Activated naive CD8-positive, alpha-beta T cell treated with anti-CD3 and anti-CD28 coated beads, Interleukin-2, amount 10 ng/mL, durations not matched to agents 7 days and 5 days (primary cell): ENCODE measurements at regions not wholly inside any gene's neighbourhood (a gene's known extent, or its start where the extent isn't known, plus 50 kb on each side); places are given as distances from the start of the nearest gene placed in this dataset.

Source experiments
- ATAC-seq: fragments of 150-1000 bp; cut with Tn5 transposase; one replicate; pipeline ENCODE4 v1.10.0; 2021; ENCODE audit warnings: low read depth, moderate library complexity
- POLR2A ChIA-PET: fragments of 350-600 bp; sonication (Branson Sonifier 250); formaldehyde crosslinking; loops from one replicate; lab custom pipeline; 2021; ENCODE audit warnings: antibody characterized with exemption; lab: Charles Lee
- DNase-seq: peaks from one replicate; pipeline ENCODE4 v3.0.0; 2021
- H3K27ac Mint-ChIP-seq: one replicate; pipeline ENCODE4 v1.8.0; 2022; ENCODE audit warnings: mild to moderate bottlenecking, mixed read lengths
- H3K27me3 Mint-ChIP-seq: one replicate; pipeline ENCODE4 v1.8.0; 2022; ENCODE audit warnings: mild to moderate bottlenecking, moderate library complexity, mixed read lengths
- H3K36me3 Mint-ChIP-seq: one replicate; pipeline ENCODE4 v1.8.0; 2021; ENCODE audit warnings: mild to moderate bottlenecking, mixed read lengths
- H3K4me1 Mint-ChIP-seq: one replicate; pipeline ENCODE4 v1.8.0; 2021; ENCODE audit warnings: mixed read lengths
- H3K4me3 Mint-ChIP-seq: one replicate; pipeline ENCODE4 v1.8.0; 2022; ENCODE audit warnings: mild to moderate bottlenecking, moderate library complexity, mixed read lengths
- H3K9me3 Mint-ChIP-seq: one replicate; pipeline ENCODE4 v1.8.0; 2021; ENCODE audit warnings: mixed read lengths

DNA sequence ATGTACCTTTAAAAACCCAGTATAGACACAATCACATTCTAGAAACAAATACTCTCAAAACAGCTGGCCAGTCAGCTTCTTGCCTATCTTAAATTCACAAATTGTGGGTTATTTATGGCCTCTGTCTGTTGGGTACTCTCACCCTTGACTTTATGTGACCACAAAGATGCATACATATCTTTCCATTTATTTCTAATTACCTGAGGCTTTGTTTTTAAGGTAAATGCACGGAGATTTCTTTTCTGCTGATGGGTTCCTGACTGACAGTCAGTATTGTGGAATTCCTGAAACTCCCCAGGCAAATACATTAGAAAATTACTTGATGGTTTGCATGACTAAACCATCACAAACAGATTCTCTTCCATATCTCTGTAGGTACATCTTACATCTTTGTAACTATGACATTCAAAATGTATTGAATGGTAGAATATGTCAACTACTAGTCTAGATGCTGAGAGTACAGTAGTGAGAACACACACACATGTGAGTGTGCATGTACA lies 107.7 kb downstream of the EDEM1 start:
- H3K4me1 Mint-ChIP-seq = peaks cover 2% of the 10 kb centered on the region

DNA sequence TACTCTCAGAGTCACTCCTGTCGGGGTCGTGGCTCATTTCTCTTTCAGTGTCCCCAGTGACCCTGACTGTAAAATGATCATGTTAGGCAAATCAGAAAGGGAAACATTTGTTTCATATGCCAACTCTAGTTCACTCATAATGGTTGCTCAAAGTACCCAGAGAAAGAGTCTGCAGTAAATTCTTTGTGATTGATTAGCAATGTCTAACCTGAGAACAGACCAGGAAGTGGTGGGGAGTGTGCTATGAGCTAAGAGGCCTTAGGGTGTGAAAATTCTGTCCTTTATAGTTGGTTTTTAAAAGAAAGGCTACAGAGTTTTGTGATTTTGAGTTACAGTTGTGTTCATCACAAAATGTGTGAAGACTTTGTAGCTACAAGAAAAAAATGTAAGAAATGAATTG lies 108.9 kb downstream of the EDEM1 start:
- H3K9me3 Mint-ChIP-seq = no peaks in the 10 kb centered on the region
- POLR2A ChIA-PET = no interaction called here
- no peaks in the 10 kb centered on the region for H3K36me3 Mint-ChIP-seq
- H3K4me3 Mint-ChIP-seq = no peak overlapping the region
- ATAC-seq (no peak), DNase-seq (no peak)
- H3K27ac Mint-ChIP-seq = no peak overlapping the region
- H3K27me3 Mint-ChIP-seq = no peaks in the 10 kb centered on the region
- peaks cover 2% of the 10 kb centered on the region for H3K4me1 Mint-ChIP-seq

More for the DNA sequence above, 107.7 kb downstream of the EDEM1 start:
- DNase-seq (no peak), ATAC-seq (no peak)
- Mint-ChIP-seq H3K4me3 (no peak overlapping the region), H3K27ac (no peak overlapping the region), H3K27me3 (no peaks in the 10 kb centered on the region), H3K9me3 (no peaks in the 10 kb centered on the region), H3K36me3 (no peaks in the 10 kb centered on the region)
- POLR2A ChIA-PET = no interaction called here

DNA sequence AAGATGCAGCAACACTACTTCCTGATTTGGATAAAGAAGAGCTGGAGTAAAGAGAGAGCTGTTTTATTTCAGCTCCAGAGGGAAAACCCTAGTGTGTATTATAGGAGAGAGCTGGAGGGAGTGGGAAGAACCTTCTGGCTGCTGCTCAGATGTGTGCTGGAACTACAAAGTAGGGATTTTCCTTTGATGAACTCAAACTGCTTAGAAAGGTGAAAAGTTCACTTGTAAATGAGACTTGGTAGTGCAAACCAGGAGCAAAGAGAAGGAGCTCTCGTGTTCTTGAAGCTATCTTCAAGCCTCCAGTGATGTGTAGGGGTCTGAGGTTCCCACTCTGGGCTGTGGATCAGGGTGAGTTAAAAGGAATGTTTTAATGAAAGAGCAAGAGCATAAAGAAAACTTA lies 110.4 kb downstream of the EDEM1 start:
- H3K4me3 Mint-ChIP-seq = no peak overlapping the region
- H3K27me3 Mint-ChIP-seq = no peaks in the 10 kb centered on the region
- H3K36me3 Mint-ChIP-seq = no peaks in the 10 kb centered on the region
- DNase-seq = no peak
- H3K9me3 Mint-ChIP-seq = no peaks in the 10 kb centered on the region
- H3K4me1 Mint-ChIP-seq = peaks cover 2% of the 10 kb centered on the region
- no peak overlapping the region for H3K27ac Mint-ChIP-seq
- POLR2A ChIA-PET = no interaction called here
- no peak for ATAC-seq

DNA sequence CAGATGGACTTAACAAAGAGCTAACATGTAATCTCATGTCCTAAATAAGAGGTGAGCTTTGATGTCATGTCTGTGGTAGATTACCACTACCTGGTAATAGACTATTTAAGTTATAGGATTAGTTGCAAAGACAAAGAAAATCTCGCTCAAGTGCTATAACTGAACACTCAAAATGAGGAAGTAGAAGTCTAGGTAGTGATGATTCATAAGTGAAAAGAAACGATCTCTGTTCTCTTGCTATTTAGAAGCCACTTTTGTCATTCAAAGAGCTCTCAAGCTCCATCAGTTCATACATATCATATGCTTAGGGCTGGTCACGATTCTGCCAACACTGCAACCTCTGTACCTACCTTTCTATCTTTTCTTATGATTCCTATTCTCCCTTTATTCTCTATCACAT lies 110.9 kb downstream of the EDEM1 start:
- Mint-ChIP-seq H3K27ac (no peak overlapping the region), H3K4me1 (peaks cover 2% of the 10 kb centered on the region), H3K9me3 (no peaks in the 10 kb centered on the region), H3K4me3 (no peak overlapping the region), H3K27me3 (no peaks in the 10 kb centered on the region), H3K36me3 (no peaks in the 10 kb centered on the region)
- DNase-seq (no peak), ATAC-seq (no peak)
- POLR2A ChIA-PET = no interaction called here

DNA sequence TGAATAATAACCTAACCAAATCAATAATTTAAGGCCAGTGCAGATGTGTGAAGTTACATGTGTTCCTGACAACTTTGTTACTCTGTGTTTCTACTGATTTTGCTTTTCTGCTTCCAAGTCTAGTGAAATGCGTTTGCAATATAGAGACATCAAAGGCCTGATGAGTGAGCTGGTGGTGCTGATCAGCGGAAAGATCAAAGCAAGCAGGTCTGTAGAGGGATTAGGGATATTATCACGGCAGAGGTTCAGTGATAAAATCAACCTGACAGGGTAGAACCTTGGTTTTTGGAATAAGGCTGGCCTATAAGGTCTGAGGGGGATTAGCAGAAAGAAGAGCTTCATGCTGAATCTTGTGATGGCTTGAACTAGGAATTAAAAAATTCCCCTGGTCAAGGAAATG lies 111.7 kb downstream of the EDEM1 start:
- H3K4me1 Mint-ChIP-seq = peaks cover 2% of the 10 kb centered on the region
- H3K9me3 Mint-ChIP-seq = no peaks in the 10 kb centered on the region

DNA sequence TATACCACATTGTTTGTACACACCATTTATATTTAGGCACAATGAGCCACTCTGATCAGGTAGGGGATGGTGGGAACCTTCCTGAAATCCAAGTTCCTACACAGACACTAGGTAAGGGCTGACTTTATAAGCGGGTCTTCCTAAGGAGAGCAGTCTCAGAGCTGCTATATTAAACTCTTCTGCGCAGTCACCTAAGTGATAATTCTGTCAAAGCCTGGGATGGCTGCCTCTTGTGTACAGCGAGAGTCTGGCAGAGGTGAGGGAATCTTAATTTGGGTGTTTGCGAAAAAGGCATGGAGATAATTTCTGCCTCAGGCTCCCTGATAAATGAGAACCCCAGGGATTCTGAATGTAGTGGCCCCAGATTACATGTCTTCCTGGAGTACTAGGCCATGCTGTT lies 113.1 kb downstream of the EDEM1 start:
- Mint-ChIP-seq H3K4me3 (no peak overlapping the region), H3K9me3 (no peaks in the 10 kb centered on the region)

More for the DNA sequence above, 111.7 kb downstream of the EDEM1 start:
- POLR2A ChIA-PET = no interaction called here
- H3K27ac Mint-ChIP-seq = no peak overlapping the region
- H3K27me3 Mint-ChIP-seq = no peaks in the 10 kb centered on the region
- ATAC-seq (no peak), DNase-seq (no peak)
- H3K4me3 Mint-ChIP-seq = no peak overlapping the region
- H3K36me3 Mint-ChIP-seq = no peaks in the 10 kb centered on the region

DNA sequence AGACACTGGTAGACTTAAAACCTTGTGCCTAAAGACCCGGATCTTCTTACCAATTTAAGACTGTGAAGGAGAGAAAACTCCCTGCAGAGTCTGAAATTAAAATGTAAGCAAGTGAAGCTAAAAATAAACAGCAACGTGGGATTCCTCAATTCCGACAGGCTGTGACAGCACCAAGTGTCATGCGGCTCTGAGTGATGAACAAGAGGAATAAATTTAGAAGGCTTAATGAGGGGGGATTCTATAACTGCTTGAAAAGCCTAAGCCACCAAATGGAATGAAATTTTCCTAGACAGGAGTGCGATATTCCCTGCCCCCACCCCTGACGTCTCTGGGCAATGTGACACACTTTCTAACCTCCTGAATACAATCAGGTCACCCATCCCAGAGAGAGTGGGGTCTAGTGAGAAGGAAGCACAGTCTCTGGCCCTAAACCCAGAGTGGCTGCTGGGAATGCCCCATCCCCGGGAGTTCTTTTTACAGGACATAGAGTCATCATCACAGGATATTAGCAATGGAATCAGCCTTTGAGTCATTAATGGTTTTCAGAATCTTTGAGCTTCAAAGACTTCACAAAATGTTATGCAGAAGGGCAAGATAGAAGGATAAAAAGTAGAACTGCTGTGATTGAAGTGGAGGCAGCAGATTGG lies 114.3 kb downstream of the EDEM1 start:
- Mint-ChIP-seq H3K27ac (no peak overlapping the region), H3K4me3 (no peak overlapping the region), H3K36me3 (no peaks in the 10 kb centered on the region), H3K27me3 (no peaks in the 10 kb centered on the region), H3K9me3 (no peaks in the 10 kb centered on the region), H3K4me1 (no peaks in the 10 kb centered on the region)
- DNase-seq = no peak
- POLR2A ChIA-PET = no interaction called here
- ATAC-seq = no peak

More for the DNA sequence above, 113.1 kb downstream of the EDEM1 start:
- ATAC-seq = no peak
- POLR2A ChIA-PET = no interaction called here
- no peak overlapping the region for H3K27ac Mint-ChIP-seq
- no peaks in the 10 kb centered on the region for H3K27me3 Mint-ChIP-seq
- no peak for DNase-seq
- H3K36me3 Mint-ChIP-seq = no peaks in the 10 kb centered on the region
- H3K4me1 Mint-ChIP-seq = peaks cover 2% of the 10 kb centered on the region

DNA sequence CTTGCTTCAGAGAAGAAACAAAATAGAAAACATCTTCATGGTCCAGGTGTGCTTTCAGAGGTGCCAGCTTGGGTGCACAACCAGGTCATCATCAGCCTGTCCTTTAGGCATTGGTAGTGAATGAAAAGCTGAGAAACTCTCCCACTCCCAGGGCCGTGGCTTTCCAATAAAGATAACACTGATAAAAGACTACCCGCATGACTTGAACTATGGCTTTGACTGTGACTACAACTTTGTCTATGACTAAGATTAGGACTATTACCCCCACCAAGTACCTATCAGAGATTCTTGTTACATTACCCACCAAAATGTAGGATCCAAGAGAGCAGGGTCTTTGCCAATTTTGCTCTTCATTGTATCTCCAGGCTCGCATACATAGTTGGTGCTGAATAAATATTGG lies 115.2 kb downstream of the EDEM1 start:
- POLR2A ChIA-PET = no interaction called here
- Mint-ChIP-seq H3K27me3 (no peaks in the 10 kb centered on the region), H3K9me3 (no peaks in the 10 kb centered on the region), H3K36me3 (no peaks in the 10 kb centered on the region), H3K4me3 (no peak overlapping the region), H3K27ac (no peak overlapping the region), H3K4me1 (no peaks in the 10 kb centered on the region)
- ATAC-seq = no peak
- DNase-seq = no peak

DNA sequence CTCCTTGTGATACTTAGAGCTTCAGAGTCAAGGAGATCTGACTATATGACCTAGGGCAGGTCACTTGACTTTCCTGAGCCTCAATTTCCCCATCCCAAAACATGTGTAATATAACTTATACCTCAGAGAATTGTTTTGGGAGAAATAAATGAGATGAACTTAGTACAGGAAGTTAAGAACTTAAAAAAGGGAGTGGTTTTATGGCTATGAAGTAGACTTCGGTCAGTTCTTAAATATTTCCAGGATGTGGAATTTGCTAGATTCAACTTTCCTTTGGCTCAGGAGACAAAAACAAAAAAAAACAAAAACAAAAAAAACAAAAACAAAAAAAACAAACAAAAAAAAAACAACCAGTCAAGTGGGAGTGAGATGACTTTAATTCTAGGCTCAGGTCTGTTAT lies 116.7 kb downstream of the EDEM1 start:
- H3K27me3 Mint-ChIP-seq = no peaks in the 10 kb centered on the region
- DNase-seq (no peak), ATAC-seq (no peak)
- H3K4me1 Mint-ChIP-seq = no peaks in the 10 kb centered on the region
- no peak overlapping the region for H3K4me3 Mint-ChIP-seq
- POLR2A ChIA-PET = no interaction called here
- H3K9me3 Mint-ChIP-seq = no peaks in the 10 kb centered on the region
- H3K36me3 Mint-ChIP-seq = no peaks in the 10 kb centered on the region
- H3K27ac Mint-ChIP-seq = no peak overlapping the region

DNA sequence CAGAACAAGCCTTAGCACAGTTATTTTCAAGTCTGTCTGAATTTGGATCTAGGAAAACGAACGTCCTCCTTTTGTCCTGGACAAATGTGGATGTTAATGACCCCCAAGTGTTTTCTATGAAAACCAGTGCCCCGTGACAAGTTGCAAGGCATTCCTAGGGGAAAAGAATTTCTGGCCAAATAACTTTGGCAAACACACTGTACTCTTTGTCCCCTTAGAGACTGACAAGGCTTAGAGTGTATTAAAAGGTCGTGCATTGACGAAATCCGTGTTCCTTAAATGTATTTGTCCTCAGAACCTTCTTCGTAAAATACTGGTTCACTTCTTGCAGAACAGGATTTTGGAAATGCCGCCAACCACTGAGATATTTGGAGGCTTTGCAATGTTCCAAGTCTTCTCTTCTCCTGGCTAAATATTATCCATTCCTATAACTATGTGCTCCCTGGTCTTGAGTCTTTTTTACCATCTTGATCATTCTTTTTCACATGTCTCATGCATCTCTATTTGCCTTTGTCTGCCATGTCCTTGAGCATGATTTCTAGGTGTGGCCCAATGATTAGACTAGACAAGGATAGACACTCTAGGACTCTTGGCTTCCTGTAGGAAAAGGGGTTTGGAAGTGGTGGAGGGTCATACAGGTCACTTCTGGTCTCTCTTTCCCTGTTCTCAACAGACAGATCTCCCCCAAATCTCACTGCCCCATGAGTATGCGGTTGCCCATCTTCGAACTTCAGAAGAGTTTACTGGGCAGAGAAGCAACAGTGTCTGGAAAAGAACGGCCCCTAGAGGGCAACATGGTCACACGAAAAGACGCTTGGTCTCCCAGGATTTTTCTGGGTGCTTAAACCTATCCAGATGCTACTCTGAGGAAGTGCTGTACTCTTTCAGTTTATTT lies 117.5 kb downstream of the EDEM1 start:
- Mint-ChIP-seq H3K27me3 (no peaks in the 10 kb centered on the region), H3K4me1 (no peaks in the 10 kb centered on the region), H3K4me3 (no peak overlapping the region), H3K36me3 (no peaks in the 10 kb centered on the region), H3K27ac (no peak overlapping the region), H3K9me3 (no peaks in the 10 kb centered on the region)
- ATAC-seq = no peak
- DNase-seq = no peak
- POLR2A ChIA-PET = no interaction called here

DNA sequence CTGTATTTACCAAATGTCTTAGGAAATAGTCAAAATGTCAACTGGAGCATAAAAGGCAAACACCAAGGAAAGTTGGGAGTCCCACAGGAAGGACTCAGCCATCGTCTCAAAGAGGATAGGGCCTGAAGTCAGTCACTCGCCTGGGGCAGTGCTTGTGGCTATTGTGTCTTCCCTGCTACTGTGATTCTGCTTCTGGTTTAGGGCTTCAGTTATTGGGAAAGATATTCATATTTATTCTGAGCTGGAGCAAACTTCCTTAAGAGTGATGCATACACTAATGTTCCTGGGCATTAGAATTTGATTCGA lies 118.1 kb downstream of the EDEM1 start:
- no peak overlapping the region for H3K27ac Mint-ChIP-seq
- no peaks in the 10 kb centered on the region for H3K4me1 Mint-ChIP-seq
- no peaks in the 10 kb centered on the region for H3K36me3 Mint-ChIP-seq
- H3K4me3 Mint-ChIP-seq = no peak overlapping the region
- H3K9me3 Mint-ChIP-seq = no peaks in the 10 kb centered on the region
- ATAC-seq (no peak), DNase-seq (no peak)
- no peaks in the 10 kb centered on the region for H3K27me3 Mint-ChIP-seq
- POLR2A ChIA-PET = no interaction called here

DNA sequence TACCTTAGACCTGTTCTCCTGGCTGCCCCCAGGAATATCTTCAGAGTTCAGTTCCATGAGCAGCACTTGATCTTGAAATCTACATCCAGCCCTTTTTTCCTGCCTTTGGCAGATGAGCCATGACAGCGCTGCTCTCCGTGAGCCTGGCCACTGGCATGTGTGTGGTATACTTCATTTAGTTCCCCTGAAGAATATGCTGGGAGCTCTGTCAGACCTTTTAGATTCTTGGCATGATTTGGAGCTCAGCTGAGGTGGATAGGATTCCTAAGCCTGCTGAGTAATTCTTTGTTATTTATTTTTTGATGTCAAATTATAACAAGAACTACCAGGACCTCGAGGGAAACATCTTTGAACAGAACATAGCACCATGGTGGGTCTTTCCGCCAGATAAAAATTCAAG lies 121.7 kb downstream of the EDEM1 start:
- Mint-ChIP-seq H3K36me3 (no peaks in the 10 kb centered on the region), H3K27ac (no peak overlapping the region), H3K27me3 (no peaks in the 10 kb centered on the region), H3K4me1 (no peaks in the 10 kb centered on the region), H3K4me3 (no peak overlapping the region), H3K9me3 (no peaks in the 10 kb centered on the region)
- ATAC-seq = no peak
- DNase-seq = no peak
- POLR2A ChIA-PET = no interaction called here

DNA sequence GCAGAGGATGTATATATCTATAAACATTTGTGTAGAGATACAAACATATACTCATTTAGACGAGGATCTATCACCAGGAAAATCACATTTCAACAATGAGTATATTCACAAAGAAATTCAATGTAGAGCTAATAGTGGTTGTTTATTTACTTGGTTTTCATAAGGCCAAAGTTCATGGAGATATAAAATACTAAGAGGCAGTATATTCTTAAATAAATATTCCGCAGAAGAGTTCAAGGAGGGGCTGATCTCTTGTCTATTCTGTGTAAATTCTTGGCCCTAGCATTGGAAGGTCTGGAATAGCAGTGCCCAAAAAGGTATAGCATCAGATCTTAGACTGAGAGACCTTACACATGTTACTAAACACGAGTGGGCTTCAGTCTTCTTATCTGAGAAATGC lies 122.1 kb downstream of the EDEM1 start:
- Mint-ChIP-seq H3K4me3 (no peak overlapping the region), H3K27me3 (no peaks in the 10 kb centered on the region), H3K4me1 (no peaks in the 10 kb centered on the region), H3K36me3 (no peaks in the 10 kb centered on the region), H3K27ac (no peak overlapping the region), H3K9me3 (no peaks in the 10 kb centered on the region)
- no peak for DNase-seq
- POLR2A ChIA-PET = no interaction called here
- ATAC-seq = no peak

DNA sequence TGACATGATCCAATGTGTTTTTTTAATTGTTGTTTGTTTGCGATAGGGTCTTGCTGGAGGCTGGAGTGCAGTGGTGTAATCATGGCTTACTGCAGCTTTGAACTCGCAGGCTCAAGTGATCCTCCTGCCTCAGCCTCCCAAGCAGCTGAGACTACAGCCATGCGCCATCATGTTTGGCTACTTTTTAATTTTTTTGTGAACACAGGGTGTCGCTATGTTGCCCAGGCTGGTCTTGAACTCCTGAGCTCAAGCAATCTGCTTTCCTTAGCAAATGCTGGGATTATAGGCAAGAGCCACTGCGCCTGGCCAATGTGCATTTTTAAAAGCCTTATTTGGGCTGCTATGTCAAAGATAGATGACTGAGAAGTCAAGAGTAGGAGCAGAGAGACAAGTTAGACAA lies 123.0 kb downstream of the EDEM1 start:
- POLR2A ChIA-PET = no interaction called here
- no peak for DNase-seq
- Mint-ChIP-seq H3K36me3 (no peaks in the 10 kb centered on the region), H3K4me1 (no peaks in the 10 kb centered on the region), H3K27ac (no peak overlapping the region), H3K4me3 (no peak overlapping the region), H3K27me3 (peaks cover under 1% of the 10 kb centered on the region), H3K9me3 (no peaks in the 10 kb centered on the region)
- ATAC-seq = no peak
